ENCODE measurements at regions not wholly inside any gene's neighbourhood (a gene's known extent, or its start where the extent isn't known, plus 50 kb on each side); places are given as distances from the start of the nearest gene placed in this dataset.

- DNase-seq (ENCODE audit: low read depth in 2 of 2) = no peak
These were observed 65.3 kb upstream of the GLI2 start for GRCh38 chr2:120670371-120670770.

- DNase-seq (ENCODE audit: low read depth in 2 of 2) = peak in 1 of 2 donors; percentile 10
These were observed 64.7 kb upstream of the GLI2 start for GRCh38 chr2:120670771-120671480.

GRCh38 chr2:120672526-120673204 lies 63.0 kb upstream of the GLI2 start:
- DNase-seq (ENCODE audit: low read depth in 2 of 2) = no peak

- no peak for DNase-seq (ENCODE audit: low read depth in 2 of 2)
These were observed 62.5 kb upstream of the GLI2 start for GRCh38 chr2:120673205-120673550.

- DNase-seq (ENCODE audit: low read depth in 2 of 2) = no peak
These were observed 62.1 kb upstream of the GLI2 start for GRCh38 chr2:120673571-120674061.

GRCh38 chr2:120674246-120675170 lies 61.2 kb upstream of the GLI2 start:
- no peak for DNase-seq (ENCODE audit: low read depth in 2 of 2)

- peak; percentile 61 to 71 for DNase-seq (ENCODE audit: low read depth in 2 of 2)
These were observed 60.1 kb upstream of the GLI2 start for GRCh38 chr2:120675460-120676130.

- DNase-seq (ENCODE audit: low read depth in 2 of 2) = no peak
These were observed 58.4 kb upstream of the GLI2 start for GRCh38 chr2:120677221-120677620.

- DNase-seq (ENCODE audit: low read depth in 2 of 2) = no peak
These were observed 57.9 kb upstream of the GLI2 start for GRCh38 chr2:120677696-120678247.

- DNase-seq (ENCODE audit: low read depth in 2 of 2) = no peak
These were observed 57.4 kb upstream of the GLI2 start for GRCh38 chr2:120678251-120678650.

- DNase-seq (ENCODE audit: low read depth in 2 of 2) = no peak
These were observed 56.7 kb upstream of the GLI2 start for GRCh38 chr2:120678926-120679325.

GRCh38 chr2:120679526-120679925 lies 56.1 kb upstream of the GLI2 start:
- DNase-seq (ENCODE audit: low read depth in 2 of 2) = no peak

GRCh38 chr2:120680136-120680761 lies 55.4 kb upstream of the GLI2 start:
- DNase-seq (ENCODE audit: low read depth in 2 of 2) = peak; percentile 90 to 94

- no peak for DNase-seq (ENCODE audit: low read depth in 2 of 2)
These were observed 54.5 kb upstream of the GLI2 start for GRCh38 chr2:120681181-120681580.

- DNase-seq (ENCODE audit: low read depth in 2 of 2) = no peak
These were observed 53.9 kb upstream of the GLI2 start for GRCh38 chr2:120681696-120682288.

GRCh38 chr2:120682654-120683053 lies 53.0 kb upstream of the GLI2 start:
- peak in 1 of 2 donors; percentile 33 for DNase-seq (ENCODE audit: low read depth in 2 of 2)

GRCh38 chr2:120683081-120683480 lies 52.6 kb upstream of the GLI2 start:
- DNase-seq (ENCODE audit: low read depth in 2 of 2) = no peak

GRCh38 chr2:120683701-120684100 lies 52.0 kb upstream of the GLI2 start:
- no peak for DNase-seq (ENCODE audit: low read depth in 2 of 2)

GRCh38 chr2:120684289-120685065 lies 51.2 kb upstream of the GLI2 start:
- DNase-seq (ENCODE audit: low read depth in 2 of 2) = no peak
